HG03439 (cell line): ENCODE measurements at regions not wholly inside any gene's neighbourhood (a gene's known extent, or its start where the extent isn't known, plus 50 kb on each side); places are given as distances from the start of the nearest gene placed in this dataset.
"Not testable (repeated sequence)": the region's sequence is repeated elsewhere in the genome, so short reads cannot be mapped to it uniquely, and the experiment has no call there.

Source experiments
- ATAC-seq: cut with Tn5 transposase; IDR thresholded peaks from one replicate; pipeline ENCODE4 v1.9.1; 2021; ENCODE audit warnings: mild to moderate bottlenecking, moderate library complexity; ENCODE audit not compliant: unreplicated experiment

- ATAC-seq, result no peak
These were observed 547.3 kb upstream of the SLC35B3 start for GRCh38 chr6:8982668-8983067.

GRCh38 chr6:8973395-8973794 lies 538.0 kb upstream of the SLC35B3 start:
- ATAC-seq, result no peak

GRCh38 chr6:8969747-8970146 lies 534.4 kb upstream of the SLC35B3 start:
- ATAC-seq, result no peak

- no peak for ATAC-seq
These were observed 523.7 kb upstream of the SLC35B3 start for GRCh38 chr6:8958894-8959511.

- no peak for ATAC-seq
These were observed 518.0 kb upstream of the SLC35B3 start for GRCh38 chr6:8953310-8953709.

- no peak for ATAC-seq
These were observed 513.4 kb upstream of the SLC35B3 start for GRCh38 chr6:8948733-8949132.

- no peak for ATAC-seq
These were observed 512.6 kb upstream of the SLC35B3 start for GRCh38 chr6:8947900-8948299.

- no peak for ATAC-seq
These were observed 509.2 kb upstream of the SLC35B3 start for GRCh38 chr6:8944548-8944947.

GRCh38 chr6:8943073-8943472 lies 507.7 kb upstream of the SLC35B3 start:
- no peak for ATAC-seq

GRCh38 chr6:8941577-8941976 lies 506.2 kb upstream of the SLC35B3 start:
- ATAC-seq, result no peak

GRCh38 chr6:8940356-8940755 lies 505.0 kb upstream of the SLC35B3 start:
- no peak for ATAC-seq

GRCh38 chr6:8939615-8940014 lies 504.3 kb upstream of the SLC35B3 start:
- ATAC-seq, result no peak

GRCh38 chr6:8934318-8934717 lies 499.0 kb upstream of the SLC35B3 start:
- ATAC-seq, result no peak

GRCh38 chr6:8930009-8930408 lies 494.7 kb upstream of the SLC35B3 start:
- ATAC-seq, result no peak

- ATAC-seq, result not testable (repeated sequence)
These were observed 484.9 kb upstream of the SLC35B3 start for GRCh38 chr6:8920244-8920643.

- ATAC-seq, result no peak
These were observed 482.9 kb upstream of the SLC35B3 start for GRCh38 chr6:8918196-8918595.

GRCh38 chr6:8914700-8915099 lies 479.4 kb upstream of the SLC35B3 start:
- ATAC-seq, result no peak

- ATAC-seq, result no peak
These were observed 473.3 kb upstream of the SLC35B3 start for GRCh38 chr6:8908638-8909037.

- ATAC-seq, result no peak
These were observed 471.4 kb upstream of the SLC35B3 start for GRCh38 chr6:8906699-8907098.

- no peak for ATAC-seq
These were observed 470.4 kb upstream of the SLC35B3 start for GRCh38 chr6:8905757-8906156.

GRCh38 chr6:8904754-8905153 lies 469.4 kb upstream of the SLC35B3 start:
- no peak for ATAC-seq

GRCh38 chr6:8900056-8900455 lies 464.7 kb upstream of the SLC35B3 start:
- no peak for ATAC-seq

GRCh38 chr6:8889514-8889913 lies 454.2 kb upstream of the SLC35B3 start:
- ATAC-seq, result no peak
